ENCODE measurements at regions not wholly inside any gene's neighbourhood (a gene's known extent, or its start where the extent isn't known, plus 50 kb on each side); places are given as distances from the start of the nearest gene placed in this dataset.
"Not testable (repeated sequence)": the region's sequence is repeated elsewhere in the genome, so short reads cannot be mapped to it uniquely, and the experiment has no call there.

GRCh38 chr1:76699646-76700045 lies 167.6 kb upstream of the ST6GALNAC5 start:
- TF ChIP-seq CTCF (conservative IDR thresholded peaks at IDR 0.05; ENCODE audit: low read depth, low read length); POLR2A (IDR thresholded peaks at IDR 0.05; ENCODE audit: low read depth, low read length); BHLHE40 (IDR thresholded peaks at IDR 0.05; ENCODE audit: low read depth, low read length); MXI1 (IDR thresholded peaks at IDR 0.05; ENCODE audit: borderline replicate concordance, low read depth, low read length); RFX5 (IDR thresholded peaks at IDR 0.05; ENCODE audit: low read depth, low read length): not testable (repeated sequence)
- TF ChIP-seq, protein P1, sequence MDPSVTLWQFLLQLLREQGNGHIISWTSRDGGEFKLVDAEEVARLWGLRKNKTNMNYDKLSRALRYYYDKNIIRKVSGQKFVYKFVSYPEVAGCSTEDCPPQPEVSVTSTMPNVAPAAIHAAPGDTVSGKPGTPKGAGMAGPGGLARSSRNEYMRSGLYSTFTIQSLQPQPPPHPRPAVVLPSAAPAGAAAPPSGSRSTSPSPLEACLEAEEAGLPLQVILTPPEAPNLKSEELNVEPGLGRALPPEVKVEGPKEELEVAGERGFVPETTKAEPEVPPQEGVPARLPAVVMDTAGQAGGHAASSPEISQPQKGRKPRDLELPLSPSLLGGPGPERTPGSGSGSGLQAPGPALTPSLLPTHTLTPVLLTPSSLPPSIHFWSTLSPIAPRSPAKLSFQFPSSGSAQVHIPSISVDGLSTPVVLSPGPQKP (IDR thresholded peaks at IDR 0.05; ENCODE audit: borderline replicate concordance, low read depth, low read length): not testable (repeated sequence)

Measured in IMR-90 (cell line).